HG02610 (cell line): ENCODE measurements at regions not wholly inside any gene's neighbourhood (a gene's known extent, or its start where the extent isn't known, plus 50 kb on each side); places are given as distances from the start of the nearest gene placed in this dataset.
"Not testable (repeated sequence)": the region's sequence is repeated elsewhere in the genome, so short reads cannot be mapped to it uniquely, and the experiment has no call there.

Experiments used
- ATAC-seq: cut with Tn5 transposase; IDR thresholded peaks from one replicate; pipeline ENCODE4 v1.9.1; 2021; ENCODE audit warnings: mild to moderate bottlenecking, moderate library complexity; ENCODE audit not compliant: unreplicated experiment

DNA sequence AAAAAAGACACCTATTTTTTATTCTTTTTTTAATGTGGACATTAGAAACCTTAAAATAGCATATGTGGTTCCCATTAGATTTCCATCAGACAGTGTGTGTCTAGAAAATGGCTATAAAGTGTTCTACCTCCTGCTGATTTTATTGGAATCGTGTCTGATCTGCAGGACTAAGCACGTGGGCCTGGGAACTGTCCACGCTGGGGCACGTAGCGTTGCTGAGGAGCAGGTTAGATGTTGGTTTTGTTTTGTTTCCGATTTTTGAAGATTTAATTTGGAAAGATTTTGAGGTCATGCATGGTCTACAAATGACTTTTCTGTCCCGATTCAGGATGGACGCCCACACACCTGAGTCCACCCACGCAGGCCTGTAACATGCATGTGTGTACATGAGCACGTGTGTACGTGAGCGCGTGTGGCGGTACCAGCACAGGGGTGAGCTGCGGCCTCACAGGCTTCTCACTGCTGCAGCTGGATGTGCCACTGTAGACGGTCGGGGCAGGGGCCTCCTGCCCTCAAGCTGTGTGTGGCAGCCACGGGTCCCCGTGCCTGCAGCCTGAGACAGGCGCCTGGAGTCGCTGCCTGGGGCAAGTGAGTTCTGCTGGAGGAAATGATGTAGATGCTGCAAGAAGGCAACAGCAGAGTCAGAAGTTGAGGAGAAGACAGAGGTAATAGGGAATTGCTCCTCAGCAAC, 99.7 kb upstream of the CTDP1 start:
- no peak for ATAC-seq

DNA sequence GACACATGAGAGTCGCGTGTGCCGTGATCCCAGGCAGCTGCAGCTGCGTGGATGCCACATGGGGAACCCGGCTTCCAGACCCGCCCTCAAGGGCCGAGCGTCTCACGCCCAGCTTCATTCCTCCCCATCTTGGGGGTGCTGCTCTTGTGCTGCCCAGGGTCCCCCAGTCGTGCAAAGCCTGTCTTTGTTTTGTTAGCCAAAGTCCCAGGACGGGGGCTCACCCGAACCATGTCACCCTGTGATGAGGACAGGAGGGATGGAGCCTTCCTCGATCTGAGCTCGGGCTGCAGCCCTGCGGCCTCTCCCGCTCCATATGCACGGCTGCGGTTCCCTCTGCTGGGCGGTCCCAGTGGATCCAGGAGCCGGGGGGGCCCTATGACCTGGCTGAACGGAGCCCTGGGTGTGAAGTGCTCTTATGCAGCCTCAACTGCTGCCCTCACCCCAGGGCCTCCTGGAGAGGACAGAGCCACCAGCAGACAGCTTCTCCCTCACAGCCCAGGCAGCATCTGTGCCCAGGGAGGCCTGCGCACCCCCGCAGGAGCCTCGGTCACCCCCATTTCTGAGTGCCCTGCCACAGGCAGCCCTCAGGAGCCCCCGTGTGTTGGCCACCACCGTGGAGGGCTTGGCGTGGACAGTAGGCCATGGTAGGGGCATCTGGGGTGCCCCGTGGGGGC, 99.0 kb upstream of the CTDP1 start:
- no peak for ATAC-seq

GRCh38 chr18:79581406-79581805, 98.2 kb upstream of the CTDP1 start:
- ATAC-seq = no peak

DNA sequence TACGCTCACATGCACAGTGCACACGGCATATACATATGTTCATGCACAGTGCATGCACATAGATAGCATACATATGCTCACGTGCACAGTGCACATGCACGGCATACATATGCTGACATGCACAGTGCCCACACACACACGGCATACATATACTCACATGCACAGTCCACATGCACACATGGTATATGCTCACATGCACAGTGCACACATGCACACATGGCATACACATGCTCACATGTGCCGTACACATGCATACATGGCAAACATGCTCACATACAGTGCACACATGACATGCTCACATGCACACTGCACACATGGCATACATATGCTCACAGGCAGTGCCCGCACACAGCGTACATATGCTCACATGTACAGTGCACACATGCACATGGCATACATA, 97.7 kb upstream of the CTDP1 start:
- ATAC-seq = no peak

- ATAC-seq = no peak
These were observed 96.6 kb upstream of the CTDP1 start for GRCh38 chr18:79582978-79583377.

DNA sequence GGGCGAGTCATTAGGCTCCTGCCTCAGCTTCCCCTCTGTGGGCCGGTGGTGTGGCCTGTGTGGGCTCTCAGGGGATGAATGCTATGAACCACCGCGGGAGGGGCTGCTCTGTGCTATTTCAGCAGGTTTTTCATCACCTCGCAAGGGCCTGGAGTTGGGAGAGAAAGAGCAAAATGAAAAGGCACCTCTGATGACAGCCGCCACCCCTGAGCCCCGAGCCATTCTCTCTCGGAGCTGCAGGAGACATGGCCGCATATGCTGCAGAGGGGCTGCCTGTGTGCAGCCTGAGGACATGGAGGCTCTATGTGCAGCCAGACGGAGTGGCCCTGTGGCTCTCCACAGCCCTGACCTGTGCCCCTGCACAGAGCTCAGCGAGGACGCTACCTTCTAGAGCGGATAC, 96.2 kb upstream of the CTDP1 start:
- no peak for ATAC-seq

- no peak for ATAC-seq
These were observed 95.6 kb upstream of the CTDP1 start for GRCh38 chr18:79583984-79584401.

DNA sequence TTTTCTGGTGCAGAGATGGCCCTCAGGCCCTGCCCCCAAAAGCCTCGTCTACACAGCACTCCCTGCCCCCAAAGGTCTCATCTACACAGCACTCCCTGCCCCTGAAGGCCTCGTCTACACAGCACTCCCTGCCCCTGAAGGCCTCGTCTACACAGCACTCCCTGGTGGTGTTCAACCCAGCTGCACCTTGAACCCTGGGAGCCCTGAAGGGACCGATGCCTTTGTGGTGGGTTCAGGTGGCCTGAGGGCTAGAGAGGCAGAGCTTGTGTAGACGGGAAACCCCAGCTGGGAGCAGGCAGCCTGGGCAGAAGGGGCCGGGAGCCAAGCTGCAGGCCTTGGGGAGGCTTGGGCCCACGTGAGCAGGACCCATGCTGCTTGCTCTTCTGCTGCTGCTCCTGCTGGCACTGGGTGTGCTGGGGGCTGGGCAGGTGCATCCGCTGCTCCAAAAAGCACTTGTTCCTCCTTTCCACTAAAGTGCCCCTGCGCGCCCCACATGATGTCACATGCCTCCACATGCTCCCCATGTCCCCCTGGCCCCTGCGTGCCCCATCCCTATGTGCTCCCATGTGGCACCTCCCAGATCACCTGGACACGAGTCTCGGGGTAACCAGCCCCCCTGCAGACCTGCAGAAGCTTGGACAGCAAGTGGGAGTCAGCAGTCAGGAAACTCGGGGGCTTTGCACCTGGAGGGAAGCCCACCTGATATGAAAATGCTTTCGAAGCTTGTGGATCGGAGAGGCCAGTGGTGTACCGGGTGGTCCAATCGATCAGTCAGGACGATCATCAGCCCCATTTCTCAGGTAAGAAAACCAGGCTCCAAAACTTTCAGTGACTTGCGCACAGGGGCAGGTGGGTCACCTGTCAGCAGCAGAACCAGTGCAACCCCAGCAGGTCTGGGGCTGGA, 94.9 kb upstream of the CTDP1 start:
- no peak for ATAC-seq

- no peak for ATAC-seq
These were observed 93.9 kb upstream of the CTDP1 start for GRCh38 chr18:79585395-79586370.

DNA sequence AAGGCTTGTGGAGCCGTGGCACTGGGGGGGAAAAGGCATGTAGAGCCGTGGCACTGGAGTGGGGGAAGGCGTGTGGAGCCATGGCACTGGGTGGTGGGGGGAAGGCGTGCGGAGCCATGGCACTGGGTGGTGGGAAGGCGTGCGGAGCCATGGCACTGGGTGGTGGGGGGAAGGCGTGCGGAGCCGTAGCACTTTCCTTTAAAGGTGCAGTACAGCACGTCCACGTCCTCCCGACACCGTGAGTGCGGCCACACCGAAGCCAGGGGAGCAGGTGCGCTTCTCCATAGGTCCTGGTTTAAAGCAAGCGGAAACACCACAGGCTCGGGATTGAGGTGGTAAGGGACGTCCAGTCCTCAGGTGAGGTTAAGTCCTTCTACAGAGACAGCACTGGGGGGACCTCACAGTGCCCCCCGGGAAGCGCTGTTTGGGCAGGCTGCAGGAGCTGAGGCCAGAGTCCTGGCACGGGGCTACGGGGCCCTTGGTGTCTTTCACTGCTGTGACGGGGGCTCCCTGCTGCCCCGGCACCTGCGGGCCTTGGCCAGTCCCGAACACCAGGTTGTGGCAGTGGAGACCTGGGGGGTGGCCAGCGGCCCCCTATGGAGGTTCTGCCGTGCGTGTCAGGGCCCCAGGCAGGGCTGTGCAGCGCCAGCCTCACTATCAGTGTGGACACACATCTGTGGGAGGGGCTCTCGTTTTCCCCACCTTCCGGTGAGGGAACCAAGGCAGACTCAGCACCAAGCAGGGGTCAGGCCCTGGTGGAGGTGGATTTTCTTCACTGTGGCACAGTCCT, 93.0 kb upstream of the CTDP1 start:
- no peak for ATAC-seq

DNA sequence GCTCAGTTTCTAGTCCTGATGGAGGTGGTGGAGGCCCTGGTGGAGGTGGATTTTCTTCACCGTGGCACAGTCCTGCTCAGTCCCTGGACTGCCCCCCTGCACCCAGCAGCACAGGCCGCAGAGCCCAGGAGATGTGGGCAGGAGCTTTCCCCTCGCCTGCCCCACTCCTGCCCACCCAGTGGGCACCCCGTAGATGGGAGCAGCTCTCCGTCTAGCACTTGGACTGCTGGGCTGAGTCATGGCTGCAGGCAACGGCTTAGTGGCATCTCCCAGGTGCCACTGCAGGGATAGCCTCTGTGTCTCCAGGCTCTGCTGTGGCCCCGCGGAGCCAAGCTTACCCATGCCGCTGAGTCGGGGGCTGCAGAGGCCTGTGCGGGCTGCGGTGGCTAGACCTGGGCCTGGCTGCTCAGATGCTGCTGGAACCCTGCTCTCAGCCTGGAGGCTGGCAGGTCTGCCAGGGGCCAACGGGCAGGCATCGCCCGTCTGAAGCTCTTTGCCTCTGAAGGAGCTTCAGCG, 92.3 kb upstream of the CTDP1 start:
- ATAC-seq = no peak

DNA sequence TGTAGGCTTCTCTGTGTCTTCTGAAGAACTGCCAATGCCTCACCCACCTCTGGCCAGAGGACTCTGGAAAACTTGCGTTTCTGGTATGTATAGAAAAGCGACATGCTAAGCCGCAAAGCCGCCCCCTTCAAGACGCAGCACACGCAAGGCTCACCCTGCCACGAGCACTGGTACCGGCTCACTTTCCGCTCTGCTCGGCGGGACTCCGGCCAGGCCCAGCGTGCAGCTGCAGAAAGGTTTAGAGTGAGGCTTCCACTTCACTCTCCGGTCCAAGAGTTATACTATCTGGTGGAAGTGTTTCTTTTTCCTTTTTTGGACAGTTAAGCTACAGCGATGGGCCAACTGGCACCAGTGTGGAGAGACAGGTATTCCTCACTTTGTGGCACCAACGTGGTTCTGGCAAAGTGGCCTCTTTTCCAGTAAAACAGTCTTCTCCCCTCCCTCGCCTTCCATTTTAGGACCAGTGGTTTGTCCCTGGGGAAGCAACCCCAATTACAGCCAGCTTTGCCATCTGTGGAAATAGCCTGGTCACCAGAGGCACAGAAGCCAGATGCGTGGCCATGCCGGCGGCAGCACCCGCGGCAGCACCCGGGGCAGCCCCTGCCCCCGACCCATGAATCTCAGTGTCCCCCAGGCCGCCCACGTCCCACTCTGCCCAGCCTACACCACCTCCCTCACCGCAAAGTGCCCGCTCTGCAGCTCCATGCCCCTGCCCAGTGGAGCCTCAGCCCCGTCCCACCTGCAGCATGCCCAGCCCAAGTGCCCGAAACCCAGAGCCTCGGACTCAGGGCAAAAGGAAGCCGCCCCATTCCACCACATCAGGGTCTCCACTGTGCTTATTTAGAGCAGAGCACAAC, 91.6 kb upstream of the CTDP1 start:
- no peak for ATAC-seq

DNA sequence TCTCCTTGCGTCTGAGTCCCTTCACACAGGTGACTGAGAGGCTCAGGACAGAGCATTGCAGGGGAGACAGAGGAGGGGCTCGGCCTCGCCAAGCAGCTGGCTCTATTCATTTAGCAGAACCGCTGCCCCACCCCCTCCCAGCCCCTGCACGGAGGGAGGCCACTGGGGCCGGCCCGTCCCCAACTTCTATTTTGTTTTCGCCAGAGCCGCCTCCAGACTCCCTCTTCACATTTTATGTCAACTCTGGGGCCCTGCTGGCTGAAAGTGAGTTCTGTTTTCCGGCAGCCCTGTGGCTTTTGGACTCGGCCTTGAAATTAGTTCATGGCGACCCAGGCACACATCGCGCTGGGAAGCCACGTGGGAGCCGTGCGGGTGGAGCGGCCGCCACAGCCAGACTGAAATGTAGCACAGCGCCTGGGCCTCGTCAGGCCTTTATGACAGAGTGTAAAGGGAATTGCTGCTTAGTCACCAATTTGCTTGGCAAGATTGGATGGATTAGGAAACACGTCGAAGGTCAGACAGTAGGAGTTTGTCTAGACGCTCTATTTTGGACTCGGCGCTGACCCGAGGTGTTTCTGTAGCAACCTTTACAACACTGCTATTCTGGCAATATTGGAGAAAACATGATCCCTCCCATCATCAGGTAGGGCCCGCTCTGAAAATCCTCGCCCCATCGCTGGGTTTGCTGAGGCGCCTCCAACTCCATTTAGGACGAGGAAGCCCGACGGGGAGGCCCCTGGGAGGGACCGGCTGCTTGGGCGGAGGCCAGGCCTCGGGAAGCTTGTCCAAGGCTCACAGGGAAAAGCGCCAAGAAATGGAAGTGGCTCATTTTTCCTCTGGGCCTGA, 90.7 kb upstream of the CTDP1 start:
- ATAC-seq = no peak

DNA sequence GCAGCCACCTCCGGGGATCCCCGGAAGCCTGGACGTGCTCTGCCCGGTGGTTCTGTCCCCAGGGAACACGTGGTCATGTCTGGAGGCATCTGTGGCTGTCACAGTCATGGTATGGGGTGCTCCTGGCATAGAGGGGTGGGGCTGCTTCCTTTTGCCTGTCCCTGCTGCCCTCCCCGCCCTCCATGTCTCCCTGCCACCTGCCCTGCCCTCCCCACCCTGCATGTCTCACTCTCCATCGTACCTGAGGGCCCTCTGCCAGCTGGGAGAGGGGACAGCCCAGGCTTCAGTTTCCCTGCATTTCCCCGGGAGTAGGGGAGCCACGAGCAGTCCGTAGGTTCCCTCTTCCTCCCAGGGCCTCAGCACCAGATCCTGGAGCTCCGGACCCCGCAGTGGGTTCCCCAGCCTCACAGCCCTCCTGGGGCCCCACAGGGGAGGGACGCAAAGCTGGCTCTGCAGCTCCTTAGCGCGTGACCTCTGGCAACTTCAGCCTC, 90.0 kb upstream of the CTDP1 start:
- no peak for ATAC-seq

DNA sequence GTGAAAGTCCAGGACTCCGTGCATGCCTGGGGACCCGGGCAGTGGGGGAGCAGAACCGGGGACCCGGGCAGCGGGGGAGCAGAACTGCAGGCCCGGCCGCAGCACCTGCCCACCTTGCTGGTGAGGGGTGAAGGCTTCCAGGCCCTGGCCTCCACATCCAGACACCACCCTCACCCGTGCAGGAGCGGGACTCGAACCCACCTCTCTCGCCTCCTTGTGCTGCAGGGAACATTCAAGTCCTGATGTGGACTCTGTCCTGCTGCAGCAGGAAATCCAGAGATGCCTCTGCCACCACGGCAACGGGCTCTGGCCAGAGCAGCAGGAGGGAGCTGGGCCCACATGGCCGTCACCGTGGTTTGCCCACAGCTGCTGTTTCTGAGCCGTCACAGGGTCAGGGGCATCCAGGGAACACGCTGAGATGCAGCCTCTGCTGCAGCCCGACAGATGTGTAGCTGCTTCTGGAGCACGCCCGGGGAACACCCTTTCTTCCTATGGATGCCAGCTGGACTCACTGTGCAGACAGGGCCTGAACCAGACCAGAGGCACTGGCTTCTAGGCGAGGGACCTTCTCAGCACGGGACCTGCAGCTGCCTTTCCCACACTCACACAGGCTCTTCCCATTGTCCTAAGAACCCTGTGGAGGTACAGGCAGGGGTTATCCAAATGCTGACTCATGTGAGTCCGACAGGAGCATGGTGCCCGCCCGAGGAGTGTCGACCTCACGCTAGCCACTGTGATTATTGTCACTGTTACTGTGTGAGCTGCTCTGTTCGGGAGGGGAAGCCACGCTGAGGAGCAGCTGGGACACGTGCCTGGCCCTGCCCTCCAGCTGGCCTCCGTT, 89.2 kb upstream of the CTDP1 start:
- no peak for ATAC-seq

DNA sequence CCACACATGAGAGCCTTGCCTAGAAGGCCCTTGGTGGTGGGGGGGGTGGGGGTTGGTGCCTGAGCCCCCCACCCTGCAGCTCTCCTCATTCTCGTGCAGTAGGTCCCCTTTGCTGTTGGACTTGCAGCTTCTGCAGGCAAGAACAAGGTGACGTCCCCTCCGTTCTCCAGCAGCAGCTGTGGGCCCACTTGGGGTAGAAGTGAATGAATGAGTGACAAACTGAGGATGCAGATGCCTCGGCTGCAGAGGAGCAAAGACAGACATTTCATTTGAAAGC, 88.6 kb upstream of the CTDP1 start:
- ATAC-seq = no peak

DNA sequence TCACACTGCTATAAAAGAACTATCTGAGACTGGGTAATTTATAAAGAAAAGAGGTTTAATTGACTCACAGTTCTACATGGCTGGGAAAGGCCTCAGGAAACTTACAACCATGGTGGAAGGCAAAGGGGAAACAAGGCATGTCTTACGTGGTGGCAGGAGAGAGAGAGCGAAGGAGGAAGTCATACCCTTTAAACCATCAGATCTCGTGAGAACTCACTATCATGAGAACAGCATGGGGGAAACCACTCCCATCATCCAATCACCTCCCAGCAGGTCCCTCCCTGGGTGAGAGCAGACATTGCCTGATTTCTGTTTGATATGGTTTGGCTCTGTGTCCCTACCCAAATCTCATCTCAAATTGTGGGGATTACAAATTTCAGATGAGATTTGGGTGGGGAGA, 86.9 kb upstream of the CTDP1 start:
- not testable (repeated sequence) for ATAC-seq
